NB4 (cell line): ENCODE measurements at regions not wholly inside any gene's neighbourhood (a gene's known extent, or its start where the extent isn't known, plus 50 kb on each side); places are given as distances from the start of the nearest gene placed in this dataset.

Experiments used
- DNase-seq: peaks from one replicate; pipeline ENCODE4 v3.0.0; 2010; ENCODE audit warnings: low read depth
- H3K4me3 ChIP-seq: one replicate; pipeline ENCODE4 v1.5.1; 2011; ENCODE audit warnings: mild to moderate bottlenecking, low read depth, low read length, moderate library complexity
- CTCF ChIP-seq: IDR thresholded peaks from one replicate; pipeline ENCODE4 v1.5.1; 2012; ENCODE audit warnings: low read depth, low read length
- MYC ChIP-seq: IDR thresholded peaks from 2 replicates; pipeline ENCODE4 v1.6.1; 2011; ENCODE audit warnings: low read depth, low read length
- POLR2A ChIP-seq: IDR thresholded peaks from 2 replicates; pipeline ENCODE4 v1.6.1; 2011; ENCODE audit warnings: mild to moderate bottlenecking; ENCODE audit not compliant: insufficient read length; ENCODE audit errors: extremely low read depth
- TF ChIP-seq, protein P1 (sequence below): IDR thresholded peaks from 2 replicates; pipeline ENCODE4 v1.6.1; 2011; ENCODE audit warnings: low read depth, low read length

GRCh38 chr3:99548674-99549073, 89.7 kb upstream of the COL8A1 start:
- TF ChIP-seq MYC: no peak
- TF ChIP-seq POLR2A: no peak
- TF ChIP-seq, protein P1, sequence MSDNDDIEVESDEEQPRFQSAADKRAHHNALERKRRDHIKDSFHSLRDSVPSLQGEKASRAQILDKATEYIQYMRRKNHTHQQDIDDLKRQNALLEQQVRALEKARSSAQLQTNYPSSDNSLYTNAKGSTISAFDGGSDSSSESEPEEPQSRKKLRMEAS: no peak
- TF ChIP-seq CTCF: no peak
- H3K4me3 ChIP-seq: no peak overlapping the region
- no peak for DNase-seq

DNA sequence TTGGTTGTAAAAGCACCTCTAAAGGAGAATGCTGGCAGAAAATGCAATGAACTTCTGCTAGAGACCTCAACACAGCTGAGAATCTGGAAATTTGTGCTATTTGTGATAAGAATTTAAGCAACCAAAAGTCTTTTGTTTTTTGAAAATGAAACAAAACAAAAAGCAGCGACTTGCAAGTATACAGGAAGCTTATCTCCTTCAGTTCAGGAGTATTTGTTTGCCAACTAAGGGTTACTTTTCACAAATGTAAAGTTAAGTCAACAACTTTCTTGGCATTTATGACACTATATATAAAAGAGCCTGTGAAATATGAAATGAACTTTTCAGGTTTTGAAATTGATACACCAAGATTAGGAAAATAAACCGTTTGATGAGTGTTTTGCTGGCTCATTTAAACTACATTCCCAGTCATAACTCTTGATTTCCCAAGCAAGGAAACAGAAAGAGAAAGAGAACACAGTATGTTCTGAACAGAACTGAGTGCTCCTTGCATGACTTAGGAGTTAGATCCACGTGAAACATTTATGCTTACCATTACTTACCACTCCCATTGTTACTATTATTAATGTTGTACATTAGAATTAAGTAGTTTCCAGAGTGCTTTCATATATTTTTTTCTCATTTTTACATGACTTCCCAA, 92.3 kb upstream of the COL8A1 start:
- no peak overlapping the region for H3K4me3 ChIP-seq
- TF ChIP-seq POLR2A (no peak), CTCF (no peak), MYC (no peak)
- TF ChIP-seq, protein P1: no peak
- no peak for DNase-seq

GRCh38 chr3:99544786-99545281, 93.6 kb upstream of the COL8A1 start:
- H3K4me3 ChIP-seq: no peak overlapping the region
- no peak for TF ChIP-seq POLR2A
- TF ChIP-seq CTCF: no peak
- no peak for TF ChIP-seq MYC
- TF ChIP-seq, protein P1: no peak
- no peak for DNase-seq

GRCh38 chr3:99543796-99544195, 94.6 kb upstream of the COL8A1 start:
- H3K4me3 ChIP-seq: no peak overlapping the region
- DNase-seq: no peak
- TF ChIP-seq MYC (no peak), CTCF (no peak), POLR2A (no peak)
- TF ChIP-seq, protein P1: no peak

GRCh38 chr3:99542767-99543518, 95.5 kb upstream of the COL8A1 start:
- TF ChIP-seq CTCF: no peak
- H3K4me3 ChIP-seq: no peak overlapping the region
- no peak for DNase-seq
